ACHN (cell line): ENCODE measurements at regions not wholly inside any gene's neighbourhood (a gene's known extent, or its start where the extent isn't known, plus 50 kb on each side); places are given as distances from the start of the nearest gene placed in this dataset.

Experiments
- DNase-seq: peaks from one replicate; pipeline ENCODE4 v3.0.0-alpha.2; 2015
- in situ Hi-C: cut with HindIII; loops from 2 replicates; pipeline ENCODE4 v1.10.0; 2017; ENCODE audit warnings: low sequenced_read_pairs, low pct_ligation_motif_present, low pct_unique_long_range_greater_than_20kb

DNA sequence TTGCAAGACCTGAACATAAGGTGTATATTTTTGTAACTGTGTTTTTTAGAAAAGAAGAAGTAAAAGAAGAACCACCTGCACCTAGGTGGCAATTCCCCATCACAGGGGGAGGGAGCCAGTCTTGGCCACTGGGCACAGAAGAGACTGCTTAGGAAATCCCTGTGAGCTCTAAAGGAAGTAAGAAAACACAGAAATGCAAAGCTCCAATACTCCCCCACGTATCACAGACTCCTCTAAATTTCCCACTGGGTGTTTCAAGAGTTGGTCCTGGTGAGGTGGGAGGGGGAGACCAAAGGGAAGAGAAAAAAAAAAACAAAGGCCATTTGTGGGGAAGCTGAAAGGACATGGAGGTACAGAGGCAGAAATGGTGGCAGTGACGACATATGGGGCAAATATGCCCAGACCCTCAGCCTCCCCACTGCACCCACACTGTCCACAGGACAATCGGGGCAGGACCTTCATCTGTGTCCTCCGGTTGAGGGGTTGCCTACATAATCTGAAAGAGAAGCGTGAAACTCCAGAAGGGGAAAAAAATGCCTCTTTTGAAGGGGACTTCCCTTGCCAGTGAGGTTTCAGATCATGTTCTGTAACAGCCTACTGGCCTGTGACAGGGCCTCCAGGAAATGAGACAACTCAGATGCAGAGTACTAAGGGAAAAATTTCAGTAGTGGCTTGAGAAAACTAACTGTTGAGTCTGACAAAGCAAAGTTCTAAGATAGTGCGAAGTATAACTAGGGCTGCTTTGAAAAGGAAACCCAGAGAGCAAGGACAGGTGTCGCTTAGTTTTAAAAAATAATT, 226.2 kb upstream of the MARCKS start:
- peak; percentile 40 for DNase-seq
- in situ Hi-C loops = no loop called here

DNA sequence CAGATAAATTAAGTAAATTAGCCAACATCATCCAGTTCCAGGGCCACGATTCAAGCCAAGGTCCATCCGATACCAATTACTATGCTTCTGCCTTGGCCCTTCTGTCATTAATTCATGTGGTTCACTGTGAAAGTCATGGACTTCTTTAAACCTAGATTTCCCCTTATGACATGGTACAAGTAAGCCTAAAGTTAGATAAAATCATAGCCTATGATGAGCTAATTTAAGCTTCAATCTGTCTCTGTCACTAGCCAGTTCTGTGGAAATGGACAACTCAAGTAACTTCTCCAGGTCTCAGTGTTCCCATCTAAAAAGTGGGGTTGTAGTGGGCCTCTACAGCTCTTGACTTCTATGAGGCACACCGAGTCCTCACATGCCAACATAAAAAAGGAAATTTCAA, 225.5 kb upstream of the MARCKS start:
- in situ Hi-C loops = no loop called here
- DNase-seq = no peak

DNA sequence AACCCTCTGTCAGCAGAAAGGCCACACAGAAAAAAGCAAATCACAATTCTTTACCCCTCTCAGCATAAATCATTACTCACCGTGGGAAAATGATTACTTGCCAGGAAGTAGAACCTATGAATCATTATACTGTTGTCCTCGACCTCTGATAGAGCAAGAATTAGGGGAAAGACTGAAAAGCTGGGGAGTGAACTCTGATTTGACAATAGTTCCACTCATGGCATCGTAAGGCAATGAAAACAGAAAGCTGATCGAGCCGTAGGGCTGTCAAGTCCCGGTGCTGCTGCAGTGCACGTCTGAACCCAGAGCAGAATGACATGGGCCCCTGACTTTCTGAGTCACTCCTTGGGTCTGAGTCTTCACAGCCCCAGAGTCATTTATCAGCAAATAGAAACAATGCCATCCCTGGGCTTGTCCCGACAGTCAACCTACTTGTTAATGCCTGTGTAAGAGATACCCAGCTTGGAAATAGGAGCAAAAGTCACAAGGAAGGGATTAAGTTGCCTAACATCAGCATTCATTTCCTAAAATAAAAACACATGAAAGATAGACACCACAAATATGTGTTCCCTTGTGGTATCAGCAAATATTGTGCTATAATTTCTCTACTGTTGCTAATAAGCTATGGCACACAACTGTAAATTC, 224.8 kb upstream of the MARCKS start:
- peak; percentile 73 for DNase-seq
- in situ Hi-C loops = no loop called here

DNA sequence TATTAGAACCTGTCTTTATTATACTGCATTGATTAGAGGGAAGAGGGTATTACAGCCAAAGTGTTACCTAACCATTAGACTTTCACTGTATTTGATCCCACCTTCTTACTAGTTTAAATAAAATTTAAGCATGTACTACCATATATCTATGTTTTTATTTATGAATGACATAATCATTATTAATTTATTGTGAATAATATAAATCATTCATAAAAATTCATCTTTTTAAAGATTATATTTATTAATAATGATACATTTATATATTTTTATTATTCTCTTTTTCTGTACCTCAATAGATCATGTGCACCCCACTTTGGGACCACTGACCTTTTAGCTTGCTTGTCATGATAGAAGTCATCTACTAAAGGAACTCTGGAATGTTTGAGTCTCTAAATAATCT, 223.5 kb upstream of the MARCKS start:
- in situ Hi-C loops = no loop called here
- no peak for DNase-seq

DNA sequence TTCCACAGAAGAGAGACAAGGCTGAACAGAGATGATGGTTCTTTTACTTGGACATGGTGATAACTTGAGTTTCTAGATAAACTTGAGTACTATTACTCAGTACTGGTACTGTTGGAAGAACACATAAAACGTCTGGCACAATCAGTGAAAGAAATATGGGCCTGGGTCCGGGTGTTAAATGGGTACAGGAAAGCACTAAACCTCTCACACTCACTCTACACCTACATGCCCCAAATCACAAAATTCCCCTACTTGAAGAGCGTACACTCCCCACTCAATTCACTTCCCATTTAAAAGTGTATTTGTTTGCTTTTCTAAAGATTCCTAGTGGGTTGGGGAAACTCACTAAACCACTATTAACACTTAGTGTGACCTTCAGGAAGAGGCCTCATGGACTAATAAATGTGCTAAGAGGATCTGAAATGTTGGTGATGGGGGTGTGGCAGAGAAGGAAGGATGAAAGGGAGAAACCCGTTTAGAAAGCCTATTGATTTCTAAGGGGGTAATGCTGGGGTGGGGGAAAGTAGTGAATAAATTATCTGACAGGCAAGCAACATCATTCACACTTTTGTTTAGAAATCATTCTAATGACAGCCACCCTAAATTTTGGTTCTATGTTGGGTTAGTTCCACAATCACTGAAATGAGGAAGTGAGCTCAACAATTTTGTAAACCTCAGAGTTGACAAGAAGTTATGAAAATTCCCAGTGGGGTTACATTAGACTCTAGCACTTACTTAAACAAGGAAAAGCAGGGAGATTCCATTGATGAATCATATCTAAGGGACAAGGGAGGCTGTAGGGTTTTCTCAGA, 222.6 kb upstream of the MARCKS start:
- DNase-seq = no peak
- in situ Hi-C loops = no loop called here

DNA sequence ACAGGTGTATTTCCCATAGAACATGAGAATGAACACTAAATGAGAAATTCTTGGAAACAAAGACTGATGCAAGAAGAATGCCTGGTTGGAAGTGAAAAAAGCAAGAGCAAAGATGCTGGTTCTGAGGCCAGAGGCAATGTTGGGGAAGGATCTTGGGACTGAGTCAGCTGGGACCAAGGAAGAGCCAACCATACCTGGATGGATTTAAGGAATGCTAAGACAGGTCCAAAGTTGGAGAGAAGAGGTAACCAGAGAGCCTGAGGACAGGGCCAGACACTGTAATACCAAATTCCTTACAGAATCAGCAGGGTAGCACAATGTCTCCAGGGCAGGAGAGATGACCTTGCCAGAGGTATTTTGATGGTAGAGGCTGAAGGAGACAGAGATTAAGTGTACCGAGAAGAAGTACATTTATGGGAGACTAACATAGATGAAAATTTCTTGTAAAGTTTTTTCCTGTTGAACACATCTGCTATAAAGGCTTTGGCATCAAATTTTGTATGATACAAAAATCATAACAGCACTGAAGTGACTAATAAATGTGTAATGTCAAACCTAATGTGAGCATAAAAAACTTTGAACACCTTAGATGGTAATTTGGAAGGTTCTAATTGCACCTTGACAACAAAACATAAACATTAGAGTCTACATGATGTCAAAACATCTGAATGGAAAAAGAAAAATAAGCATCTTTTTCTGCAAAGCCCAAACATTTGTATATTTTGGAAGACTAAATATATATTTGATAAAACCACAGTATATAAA, 221.7 kb upstream of the MARCKS start:
- in situ Hi-C loops = no loop called here
- DNase-seq = no peak

DNA sequence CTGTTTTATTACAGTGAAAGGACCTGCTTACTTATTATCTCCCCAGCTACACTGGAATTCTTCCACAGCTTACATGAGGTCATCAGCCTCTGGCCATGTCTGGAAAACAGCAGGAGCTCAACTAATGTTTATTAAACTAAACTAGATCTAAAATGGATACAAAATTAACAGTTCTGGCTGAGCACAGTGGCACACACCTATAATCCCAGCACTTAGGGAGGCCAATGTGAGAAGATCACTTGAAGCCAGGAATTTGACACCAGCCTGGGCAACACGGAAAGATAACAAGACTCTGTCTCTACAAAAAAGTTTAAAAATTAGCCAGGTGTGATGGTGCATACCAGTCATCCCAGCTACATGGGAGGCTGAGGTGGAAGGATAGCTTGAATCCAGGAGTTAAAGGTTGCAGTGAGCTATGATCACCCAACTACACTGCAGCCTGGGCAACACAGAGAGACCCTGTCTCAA, 220.8 kb upstream of the MARCKS start:
- in situ Hi-C loops = no loop called here

DNA sequence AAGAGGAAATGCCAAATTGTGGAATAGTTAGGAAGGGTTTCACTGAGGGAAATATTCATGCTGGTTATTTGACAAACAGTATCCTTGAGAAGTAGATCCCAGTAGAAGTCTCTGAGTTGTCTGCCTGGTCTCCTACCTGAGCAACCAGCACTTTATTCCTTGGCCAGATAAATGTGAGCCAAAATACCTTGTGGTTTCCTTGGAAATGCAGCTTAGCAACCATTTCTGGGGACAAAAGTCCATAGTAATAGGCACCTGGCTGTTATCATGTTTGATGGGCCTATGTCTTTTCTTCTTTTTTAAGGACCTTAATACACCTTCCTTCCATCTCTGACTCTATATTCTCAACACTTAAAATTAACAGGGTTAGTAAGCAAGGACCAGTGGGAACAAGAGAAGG, 217.1 kb upstream of the MARCKS start:
- no peak for DNase-seq
- in situ Hi-C loops = no loop called here

More for the DNA sequence above, 220.8 kb upstream of the MARCKS start:
- peak; percentile 43 for DNase-seq

DNA sequence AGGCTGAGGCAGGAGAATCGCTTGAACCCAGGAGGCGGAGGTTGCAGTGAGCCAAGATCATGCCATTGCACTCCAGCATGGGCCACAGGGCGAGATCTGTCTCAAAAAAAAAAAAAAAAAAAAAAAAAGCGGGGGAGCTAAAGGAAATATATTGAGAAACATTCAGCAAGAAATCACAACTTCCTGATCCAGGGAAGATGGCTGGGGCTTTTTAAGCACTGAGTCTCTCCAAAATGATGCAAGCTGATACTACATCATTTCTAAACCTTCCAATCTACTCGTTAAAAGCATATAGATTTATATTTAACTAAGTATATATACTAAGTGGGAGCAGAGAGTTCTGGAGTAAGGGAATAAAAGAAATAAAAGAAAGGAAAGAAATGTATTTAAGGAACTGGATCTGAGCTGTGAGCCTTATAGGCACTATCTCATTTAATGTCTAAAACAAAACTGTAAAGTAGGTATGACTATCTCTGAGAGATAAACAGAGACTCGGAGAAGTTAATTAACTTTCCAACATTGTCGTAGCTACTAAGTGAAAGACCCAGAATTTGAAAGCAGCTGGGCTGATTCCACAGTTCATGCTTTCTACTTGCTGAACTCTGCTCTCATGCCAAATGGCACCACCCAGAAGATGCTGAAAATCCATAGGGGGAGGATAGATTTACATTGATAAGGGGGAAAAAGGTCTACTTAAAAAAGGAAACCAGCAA, 215.0 kb upstream of the MARCKS start:
- no peak for DNase-seq
- in situ Hi-C loops = no loop called here

DNA sequence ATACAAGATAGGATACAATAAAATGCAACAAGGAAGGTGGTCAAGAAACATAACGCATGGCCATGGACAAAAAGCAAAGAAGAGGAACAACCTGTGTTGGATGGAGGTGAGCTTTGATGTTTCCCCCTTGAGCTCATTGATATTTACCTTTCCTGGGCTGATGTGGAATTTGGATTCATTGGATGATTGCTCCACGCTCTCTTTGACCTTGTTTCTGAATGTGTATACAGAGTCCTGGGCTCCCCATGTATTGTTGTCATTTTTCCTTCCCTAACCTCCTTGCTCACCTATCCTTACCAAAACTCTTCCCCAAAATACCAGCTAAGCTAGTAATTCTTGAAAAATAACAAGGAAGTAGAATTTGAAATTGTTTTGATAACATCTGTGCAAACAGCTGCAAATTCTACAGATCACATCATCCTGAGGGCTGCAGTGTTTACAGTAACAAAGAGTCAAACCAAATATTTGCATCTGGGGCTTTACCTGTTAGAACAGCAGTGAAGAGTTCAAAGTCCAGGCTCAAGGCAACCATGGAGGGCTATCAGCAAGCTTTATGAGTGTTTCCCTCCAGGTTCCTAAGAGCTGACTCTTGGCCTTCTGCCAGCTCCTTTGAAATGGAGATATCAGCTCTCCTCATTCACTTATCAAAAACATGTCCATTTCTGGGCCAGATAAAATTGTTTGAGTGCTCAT, 214.3 kb upstream of the MARCKS start:
- DNase-seq = no peak

DNA sequence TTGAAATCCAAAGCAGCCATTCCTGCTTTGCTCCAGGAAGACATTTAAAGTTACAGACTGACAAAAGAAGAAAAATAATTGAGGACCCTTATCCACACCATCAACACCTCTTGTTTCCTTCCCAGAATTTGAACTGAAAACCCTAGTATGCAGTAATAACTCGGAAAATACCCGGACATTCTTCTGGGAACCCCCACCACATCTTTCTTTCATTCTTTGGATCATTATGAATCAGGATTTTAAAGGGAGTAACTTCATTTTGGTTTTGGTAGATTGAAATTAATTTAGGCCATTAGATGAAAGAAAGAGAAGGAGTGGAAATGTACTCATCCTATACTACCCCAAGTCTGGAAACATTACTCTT, 213.8 kb upstream of the MARCKS start:
- in situ Hi-C loops = no loop called here

More for the DNA sequence above, 214.3 kb upstream of the MARCKS start:
- in situ Hi-C loops = no loop called here

DNA sequence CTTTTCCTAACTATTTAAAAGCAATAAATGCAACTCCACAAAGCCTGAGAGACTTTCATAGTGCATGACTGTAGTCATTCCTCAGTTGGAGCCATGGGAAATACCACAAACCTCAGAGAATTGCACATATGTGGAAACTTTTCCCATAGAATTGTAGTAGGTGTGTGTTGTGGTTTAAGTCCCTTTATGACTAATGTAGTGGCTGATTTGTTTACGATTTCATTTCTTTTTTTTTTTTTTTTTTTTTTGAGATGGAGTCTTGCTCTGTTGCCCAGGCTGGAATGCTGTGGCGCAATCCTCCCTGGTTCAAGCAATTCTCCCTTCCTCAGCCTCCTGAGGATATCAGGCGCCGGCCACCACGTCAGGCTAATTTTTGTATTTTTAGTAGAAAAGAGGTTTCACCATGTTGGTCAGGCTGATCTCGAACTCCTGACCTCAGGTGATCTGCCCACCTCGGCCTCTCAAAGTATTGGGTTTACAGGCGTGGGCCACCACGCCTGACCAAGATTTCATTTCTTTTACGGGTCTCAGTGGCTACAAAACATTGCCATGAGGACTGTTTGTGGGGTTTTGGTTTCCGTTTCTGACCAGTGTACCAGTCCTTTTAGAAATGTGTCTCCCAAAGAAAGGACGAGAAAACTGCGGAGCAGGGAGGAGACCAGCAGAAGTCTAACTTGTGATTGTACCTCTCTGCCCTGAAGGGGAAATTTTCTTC, 212.1 kb upstream of the MARCKS start:
- peak; percentile 34 for DNase-seq
- in situ Hi-C loops = no loop called here

More for the DNA sequence above, 213.8 kb upstream of the MARCKS start:
- DNase-seq = no peak

DNA sequence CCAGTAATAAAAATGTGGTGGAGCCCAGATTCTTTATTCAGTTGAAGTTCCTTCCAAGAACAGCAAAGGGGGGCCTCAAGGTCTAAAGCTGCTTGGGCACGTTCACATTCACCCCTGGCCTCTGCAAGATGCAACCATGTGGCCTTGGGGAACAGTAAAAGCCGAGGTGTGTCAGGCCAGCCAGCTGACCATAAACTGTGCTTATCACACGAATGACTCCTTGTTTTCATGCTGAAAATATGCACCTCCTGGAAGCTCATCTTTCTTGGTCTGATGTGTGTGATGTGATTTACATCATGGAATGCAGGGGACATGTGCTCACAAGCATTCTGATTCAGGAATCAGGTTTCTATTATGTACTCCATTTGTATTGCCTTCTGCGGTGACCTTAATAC, 211.6 kb upstream of the MARCKS start:
- DNase-seq = peak; percentile 62

DNA sequence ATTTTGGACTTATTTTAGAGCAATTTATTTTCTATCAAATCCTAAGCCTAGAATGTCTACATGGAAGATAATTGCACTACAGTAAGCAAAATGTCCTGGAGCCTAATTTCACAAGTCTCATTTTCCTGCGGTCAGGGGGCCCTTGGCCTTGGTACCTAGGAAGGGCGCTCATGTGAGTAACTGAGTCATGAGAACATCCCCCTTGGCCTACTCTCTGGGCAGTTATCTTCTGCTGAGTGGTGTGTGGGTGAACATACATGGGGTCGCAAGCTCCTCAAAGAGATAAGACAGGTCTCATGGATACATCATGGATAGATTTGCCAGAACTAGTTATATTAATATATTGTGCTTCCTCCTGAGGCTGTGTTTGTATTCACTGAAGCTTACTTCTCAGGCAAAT, 211.2 kb upstream of the MARCKS start:
- in situ Hi-C loops = no loop called here
- no peak for DNase-seq

More for the DNA sequence above, 211.6 kb upstream of the MARCKS start:
- in situ Hi-C loops = no loop called here

DNA sequence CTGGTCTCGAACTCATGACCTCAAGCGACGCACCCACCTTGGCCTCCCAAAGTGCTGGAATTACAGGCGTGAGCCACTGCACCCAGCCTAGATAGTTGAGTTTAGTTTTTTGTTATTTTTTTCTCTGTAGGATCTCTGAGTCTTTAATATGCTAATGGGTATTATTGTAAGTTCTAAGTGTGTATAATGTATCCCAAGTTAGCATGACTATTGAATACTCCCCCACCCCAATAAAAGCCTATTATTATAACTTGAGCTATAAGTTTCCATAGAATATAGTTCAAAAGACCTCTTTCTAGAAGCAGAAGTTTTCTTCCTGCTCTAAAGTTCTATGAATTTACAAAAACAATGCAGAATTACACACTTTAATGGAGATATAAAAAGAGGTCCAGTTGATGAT, 210.4 kb upstream of the MARCKS start:
- no peak for DNase-seq
- in situ Hi-C loops = no loop called here

DNA sequence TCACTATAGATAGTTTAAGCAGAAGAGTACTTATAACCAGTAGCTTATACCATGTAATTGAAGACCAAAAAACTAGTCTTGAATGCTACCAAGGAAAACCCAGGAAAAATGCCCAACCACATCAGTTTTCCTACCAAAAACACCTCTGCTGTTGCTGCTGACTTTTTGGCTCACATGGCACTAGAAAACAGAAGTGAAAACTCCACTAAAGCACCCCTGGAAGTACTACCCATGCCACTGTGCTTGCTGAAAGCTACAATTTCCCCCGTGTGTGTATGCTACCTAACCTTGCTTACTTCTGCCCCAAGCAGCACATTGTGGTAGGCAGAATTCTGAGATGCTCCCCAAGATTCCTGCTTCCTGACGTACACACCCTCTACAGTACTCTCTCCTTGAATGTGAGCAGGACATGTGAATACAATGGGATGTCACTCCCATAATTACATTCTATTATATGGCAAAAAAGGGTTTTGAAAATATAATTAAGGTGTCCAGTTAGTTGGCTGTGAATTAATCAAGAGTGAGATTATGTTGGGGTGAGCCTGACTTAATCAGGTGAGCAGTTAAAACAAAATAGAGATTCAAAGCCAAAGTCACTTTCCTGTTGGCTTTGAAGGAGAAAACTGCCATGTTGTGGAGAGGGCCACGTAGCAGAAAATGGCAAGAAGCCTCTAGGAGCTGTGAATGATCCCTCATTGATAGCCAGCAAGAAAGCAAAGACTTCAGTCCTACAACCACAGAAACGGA, 209.8 kb upstream of the MARCKS start:
- in situ Hi-C loops = no loop called here
- no peak for DNase-seq
